ENCODE measurements at regions not wholly inside any gene's neighbourhood (a gene's known extent, or its start where the extent isn't known, plus 50 kb on each side); places are given as distances from the start of the nearest gene placed in this dataset.
"Not testable (repeated sequence)": the region's sequence is repeated elsewhere in the genome, so short reads cannot be mapped to it uniquely, and the experiment has no call there.

GRCh38 chr2:128591022-128591860, 272.6 kb upstream of the HS6ST1 start:
- DNase-seq: no peak

GRCh38 chr2:128591861-128592822, 273.5 kb upstream of the HS6ST1 start:
- DNase-seq: no peak

GRCh38 chr2:128593518-128593878, 274.8 kb upstream of the HS6ST1 start:
- DNase-seq: no peak

GRCh38 chr2:128593879-128594650, 275.4 kb upstream of the HS6ST1 start:
- DNase-seq: no peak

GRCh38 chr2:128594651-128594910, 275.9 kb upstream of the HS6ST1 start:
- no peak for DNase-seq

- peak; percentile 19 for DNase-seq
Observed at GRCh38 chr2:128594953-128595677, 276.4 kb upstream of the HS6ST1 start.

- no peak for DNase-seq
Observed at GRCh38 chr2:128595763-128596395, 277.2 kb upstream of the HS6ST1 start.

GRCh38 chr2:128596396-128597120, 277.9 kb upstream of the HS6ST1 start:
- DNase-seq: no peak

GRCh38 chr2:128597121-128597762, 278.6 kb upstream of the HS6ST1 start:
- DNase-seq: no peak

- not testable (repeated sequence) for DNase-seq
Observed at GRCh38 chr2:128598260-128598659, 279.6 kb upstream of the HS6ST1 start.

GRCh38 chr2:128598862-128599441, 280.3 kb upstream of the HS6ST1 start:
- no peak for DNase-seq

GRCh38 chr2:128599700-128600099, 281.0 kb upstream of the HS6ST1 start:
- DNase-seq: no peak

- DNase-seq: no peak
Observed at GRCh38 chr2:128600581-128601297, 282.1 kb upstream of the HS6ST1 start.

- no peak for DNase-seq
Observed at GRCh38 chr2:128601298-128602037, 282.8 kb upstream of the HS6ST1 start.

- DNase-seq: no peak
Observed at GRCh38 chr2:128602038-128602698, 283.5 kb upstream of the HS6ST1 start.

- DNase-seq: no peak
Observed at GRCh38 chr2:128602699-128603101, 284.0 kb upstream of the HS6ST1 start.

- no peak for DNase-seq
Observed at GRCh38 chr2:128603411-128603924, 284.8 kb upstream of the HS6ST1 start.

- no peak for DNase-seq
Observed at GRCh38 chr2:128604045-128604444, 285.4 kb upstream of the HS6ST1 start.

All from NCI-H2107 (cell line).